22Rv1 (cell line): ENCODE measurements at regions not wholly inside any gene's neighbourhood (a gene's known extent, or its start where the extent isn't known, plus 50 kb on each side); places are given as distances from the start of the nearest gene placed in this dataset.

ENCODE experiments used
- H3K27ac ChIP-seq: fragments of 450-650 bp; 2 replicates; pipeline ENCODE4 v1.5.1; 2017
- CTCF ChIP-seq: fragments of 450-650 bp; IDR thresholded peaks from 2 replicates; pipeline ENCODE4 v1.5.1; 2017; ENCODE audit warnings: mild to moderate bottlenecking
- ZFX ChIP-seq: fragments of 450-650 bp; IDR thresholded peaks from 2 replicates; pipeline ENCODE4 v1.6.1; 2017; ENCODE audit warnings: antibody characterized with exemption, borderline replicate concordance

GRCh38 chr6:115706981-115707380, 353.7 kb downstream of the FRK start:
- no peak overlapping the region for H3K27ac ChIP-seq
- no peak for TF ChIP-seq CTCF

DNA sequence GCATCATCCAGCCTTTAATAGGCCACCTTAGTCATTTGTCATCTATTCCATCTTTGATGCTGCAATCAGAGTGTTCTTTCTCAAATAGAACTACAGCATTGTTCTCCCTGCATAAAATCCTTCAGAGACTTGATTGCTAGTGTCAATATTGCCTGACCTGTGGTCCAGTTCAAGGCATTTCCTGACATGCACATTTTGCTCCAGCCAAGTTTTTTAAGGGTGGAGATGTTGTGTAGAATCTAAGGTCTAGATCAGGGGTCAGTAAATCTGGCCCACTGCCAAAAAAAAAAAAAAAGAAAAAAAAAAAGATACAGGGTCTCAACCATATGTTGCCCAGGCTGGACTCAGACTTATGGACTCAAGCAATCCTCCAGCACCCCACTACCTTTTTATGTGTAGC, 354.4 kb downstream of the FRK start:
- no peak overlapping the region for H3K27ac ChIP-seq

GRCh38 chr6:115704028-115704427, 356.7 kb downstream of the FRK start:
- no peak overlapping the region for H3K27ac ChIP-seq
- no peak for TF ChIP-seq ZFX
- TF ChIP-seq CTCF: no peak

More for the DNA sequence above, 354.4 kb downstream of the FRK start:
- no peak for TF ChIP-seq CTCF
- TF ChIP-seq ZFX: no peak

DNA sequence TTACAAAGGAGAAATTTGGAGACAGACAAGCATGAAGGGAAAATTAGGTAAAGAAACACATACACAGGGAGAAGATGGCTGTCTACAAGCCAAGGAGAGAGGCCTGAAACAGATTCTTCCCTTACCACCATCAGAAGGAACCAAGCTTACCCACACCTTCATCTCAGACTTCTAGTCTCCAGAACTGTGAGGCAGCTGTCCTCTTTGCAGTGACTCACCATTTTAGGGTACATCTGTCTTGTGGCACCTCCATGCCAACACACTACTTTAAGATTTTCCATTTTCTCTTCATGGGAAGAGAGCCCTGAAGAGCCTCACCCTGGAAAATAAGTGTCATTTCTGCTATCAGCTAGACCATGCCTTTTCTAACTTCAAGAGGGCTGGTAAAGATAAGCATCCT, 369.3 kb downstream of the FRK start:
- TF ChIP-seq CTCF (no peak), ZFX (no peak)
- no peak overlapping the region for H3K27ac ChIP-seq

GRCh38 chr6:115690854-115691253, 369.8 kb downstream of the FRK start:
- TF ChIP-seq CTCF: no peak
- H3K27ac ChIP-seq: no peak overlapping the region

GRCh38 chr6:115681978-115682775, 378.5 kb downstream of the FRK start:
- H3K27ac ChIP-seq: no peak overlapping the region
- no peak for TF ChIP-seq ZFX
- TF ChIP-seq CTCF: no peak

- H3K27ac ChIP-seq: no peak overlapping the region
- TF ChIP-seq CTCF (no peak), ZFX (no peak)
Observed at GRCh38 chr6:115680621-115681020, 380.1 kb downstream of the FRK start.
